Peyer's patch (tissue), 4 donors: ENCODE measurements at regions not wholly inside any gene's neighbourhood (a gene's known extent, or its start where the extent isn't known, plus 50 kb on each side); places are given as distances from the start of the nearest gene placed in this dataset.

Source experiments
- DNase-seq, 3 donors: peaks; one replicate each; pipeline ENCODE4 v3.0.0-alpha.2; 2017 to 2019
- H3K27ac ChIP-seq, 4 donors: fragments of 200-600 bp; sonication (generic); one replicate each; pipeline ENCODE4 v1.5.1; 2016 to 2019
- H3K27me3 ChIP-seq, 2 donors: fragments of 200-600 bp; sonication (generic); one replicate each; pipeline ENCODE4 v1.5.1; 2019
- H3K36me3 ChIP-seq, 3 donors: fragments of 200-600 bp; sonication (generic); one replicate each; pipeline ENCODE4 v1.5.1; 2016 to 2019
- H3K4me1 ChIP-seq, 4 donors: fragments of 200-600 bp; sonication (generic); one replicate each; pipeline ENCODE4 v1.5.1; 2016 to 2019
- H3K4me3 ChIP-seq, 4 donors: fragments of 200-600 bp; sonication (generic); 1 replicate in 3 of 4; 2 replicates in 1 of 4; pipeline ENCODE4 v1.5.1; 2016 to 2019; ENCODE audit warnings: mild to moderate bottlenecking in 1 of 4
- H3K9me3 ChIP-seq, 4 donors: fragments of 200-600 bp; sonication (generic); one replicate each; pipeline ENCODE4 v1.5.1; 2016 to 2019; ENCODE audit warnings: mild to moderate bottlenecking in 1 of 4
- POLR2A ChIP-seq, 2 donors: fragments of 450-650 bp; IDR thresholded peaks; one replicate each; pipeline ENCODE4 v1.5.1; 2017; ENCODE audit warnings: antibody characterized with exemption in 2 of 2, mild to moderate bottlenecking in 2 of 2, moderate library complexity in 2 of 2
- TF ChIP-seq, protein P1 (sequence below), 6 experiments: fragments of 450-650 bp in 4 of 6; fragments of 200-600 bp in 2 of 6; sonication (generic) in 1 of 6; IDR thresholded peaks; one replicate each; pipeline ENCODE4 v1.5.1; 2017 to 2019; ENCODE audit warnings: antibody characterized with exemption in 6 of 6, mild to moderate bottlenecking in 3 of 6, moderate library complexity in 1 of 6

DNA sequence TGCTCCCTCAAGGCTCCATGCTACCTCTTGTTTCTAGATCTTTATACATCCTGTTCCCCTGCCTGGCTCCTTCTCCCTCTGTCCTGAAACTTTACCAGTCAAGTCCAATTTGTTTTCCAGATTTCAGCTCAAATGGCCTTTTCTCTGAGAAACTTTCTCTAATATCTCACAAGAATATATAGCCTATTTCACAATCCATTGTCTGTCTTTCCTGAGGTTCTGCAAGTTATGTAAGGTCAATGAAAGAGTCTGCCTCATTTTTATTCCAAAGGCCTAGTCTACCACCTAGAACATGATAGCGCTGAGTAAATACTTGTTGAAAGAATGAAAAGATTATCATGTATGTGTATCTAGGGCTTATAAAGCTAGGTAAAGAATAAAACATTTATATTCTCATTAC, 348.8 kb downstream of the SPRY2 start:
- no peak for TF ChIP-seq POLR2A (IDR thresholded peaks at IDR 0.05)
- TF ChIP-seq, protein P1, sequence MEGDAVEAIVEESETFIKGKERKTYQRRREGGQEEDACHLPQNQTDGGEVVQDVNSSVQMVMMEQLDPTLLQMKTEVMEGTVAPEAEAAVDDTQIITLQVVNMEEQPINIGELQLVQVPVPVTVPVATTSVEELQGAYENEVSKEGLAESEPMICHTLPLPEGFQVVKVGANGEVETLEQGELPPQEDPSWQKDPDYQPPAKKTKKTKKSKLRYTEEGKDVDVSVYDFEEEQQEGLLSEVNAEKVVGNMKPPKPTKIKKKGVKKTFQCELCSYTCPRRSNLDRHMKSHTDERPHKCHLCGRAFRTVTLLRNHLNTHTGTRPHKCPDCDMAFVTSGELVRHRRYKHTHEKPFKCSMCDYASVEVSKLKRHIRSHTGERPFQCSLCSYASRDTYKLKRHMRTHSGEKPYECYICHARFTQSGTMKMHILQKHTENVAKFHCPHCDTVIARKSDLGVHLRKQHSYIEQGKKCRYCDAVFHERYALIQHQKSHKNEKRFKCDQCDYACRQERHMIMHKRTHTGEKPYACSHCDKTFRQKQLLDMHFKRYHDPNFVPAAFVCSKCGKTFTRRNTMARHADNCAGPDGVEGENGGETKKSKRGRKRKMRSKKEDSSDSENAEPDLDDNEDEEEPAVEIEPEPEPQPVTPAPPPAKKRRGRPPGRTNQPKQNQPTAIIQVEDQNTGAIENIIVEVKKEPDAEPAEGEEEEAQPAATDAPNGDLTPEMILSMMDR (IDR thresholded peaks at IDR 0.05) = no peak

DNA sequence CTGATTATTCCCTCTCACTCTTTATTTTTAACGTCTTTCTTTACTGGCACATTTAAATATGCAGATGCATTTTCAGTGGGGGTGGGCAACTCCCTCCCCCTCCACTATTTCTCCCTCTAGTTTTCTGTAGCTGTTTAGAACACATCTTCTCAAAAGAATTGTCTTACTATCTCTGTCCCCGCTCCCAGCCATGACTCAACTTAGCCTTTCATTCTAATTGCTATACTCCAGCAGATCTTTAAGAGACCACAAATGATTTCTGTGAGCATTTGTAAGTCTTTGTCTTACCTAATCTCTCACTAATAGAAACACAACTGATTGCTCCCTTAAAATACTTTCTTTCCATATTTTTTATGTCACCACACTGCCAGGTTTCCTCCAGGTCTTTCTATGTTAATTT, 350.9 kb downstream of the SPRY2 start:
- DNase-seq = no peak
- no peaks in the 10 kb centered on the region for H3K36me3 ChIP-seq
- no peaks in the 10 kb centered on the region for H3K9me3 ChIP-seq
- no peaks in the 10 kb centered on the region for H3K27me3 ChIP-seq
- H3K4me1 ChIP-seq = no peaks in the 10 kb centered on the region
- TF ChIP-seq POLR2A (IDR thresholded peaks at IDR 0.05) = no peak
- TF ChIP-seq, protein P1 (IDR thresholded peaks at IDR 0.05) = no peak
- H3K4me3 ChIP-seq = no peak overlapping the region
- H3K27ac ChIP-seq = no peak overlapping the region

More for the DNA sequence above, 348.8 kb downstream of the SPRY2 start:
- no peaks in the 10 kb centered on the region for H3K9me3 ChIP-seq
- no peak overlapping the region for H3K4me3 ChIP-seq
- H3K27ac ChIP-seq = no peak overlapping the region
- H3K36me3 ChIP-seq = no peaks in the 10 kb centered on the region
- no peaks in the 10 kb centered on the region for H3K4me1 ChIP-seq
- no peaks in the 10 kb centered on the region for H3K27me3 ChIP-seq
- no peak for DNase-seq

DNA sequence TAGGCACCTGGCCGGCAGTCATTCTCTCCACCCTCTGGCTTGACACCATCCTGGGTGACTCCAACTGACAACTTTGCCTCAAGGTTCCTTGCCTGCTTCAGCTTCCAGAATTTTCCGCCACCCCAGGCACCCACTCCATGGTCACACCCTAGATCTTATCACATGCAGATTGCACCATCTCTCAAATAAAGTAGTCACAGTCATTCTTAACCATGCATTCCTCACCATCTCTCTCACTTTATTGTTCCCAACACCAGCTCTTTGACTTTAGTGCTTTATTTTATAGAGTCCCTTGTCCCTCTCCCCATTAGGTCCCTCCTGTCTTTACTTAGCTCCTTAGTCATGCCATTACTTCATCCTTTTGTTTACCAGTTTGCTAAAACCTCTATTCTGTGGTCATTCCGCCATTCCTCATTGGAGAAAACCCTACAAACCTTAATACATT, 351.7 kb downstream of the SPRY2 start:
- Histone ChIP-seq H3K4me3 (no peak overlapping the region), H3K9me3 (no peaks in the 10 kb centered on the region), H3K27me3 (no peaks in the 10 kb centered on the region), H3K36me3 (no peaks in the 10 kb centered on the region), H3K27ac (peak overlapping the region in 1 of 4 donors; percentile 30), H3K4me1 (no peaks in the 10 kb centered on the region)
- TF ChIP-seq, protein P1 (IDR thresholded peaks at IDR 0.05) = no peak
- TF ChIP-seq POLR2A (IDR thresholded peaks at IDR 0.05) = no peak
- DNase-seq = peak in 1 of 3 donors; percentile 48

DNA sequence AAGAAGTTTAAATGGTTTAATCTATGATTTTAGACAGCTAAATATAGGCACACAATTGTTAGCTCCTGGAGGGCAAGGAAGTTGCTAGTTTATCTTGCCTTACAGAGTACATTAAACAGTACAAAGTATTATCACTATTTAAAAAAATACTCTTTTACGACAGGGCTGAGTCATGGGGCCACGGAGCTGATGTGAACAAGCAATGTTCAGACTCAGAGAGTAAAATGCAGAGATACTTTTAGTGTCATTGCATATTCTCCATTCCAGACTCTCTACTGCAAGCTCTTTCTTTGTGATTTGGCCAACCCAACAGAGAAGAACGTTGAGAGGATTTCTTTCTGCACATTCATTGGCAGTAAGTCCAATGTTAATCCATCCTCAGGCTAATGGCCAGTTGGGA, 352.4 kb downstream of the SPRY2 start:
- peak in 2 of 3 donors; percentile 53 to 74 for DNase-seq
- Histone ChIP-seq H3K4me1 (no peaks in the 10 kb centered on the region), H3K27me3 (no peaks in the 10 kb centered on the region), H3K27ac (peak overlapping the region in 2 of 4 donors; percentile 34 to 60), H3K4me3 (no peak overlapping the region), H3K9me3 (no peaks in the 10 kb centered on the region), H3K36me3 (no peaks in the 10 kb centered on the region)
- TF ChIP-seq, protein P1 (IDR thresholded peaks at IDR 0.05) = no peak
- no peak for TF ChIP-seq POLR2A (IDR thresholded peaks at IDR 0.05)

DNA sequence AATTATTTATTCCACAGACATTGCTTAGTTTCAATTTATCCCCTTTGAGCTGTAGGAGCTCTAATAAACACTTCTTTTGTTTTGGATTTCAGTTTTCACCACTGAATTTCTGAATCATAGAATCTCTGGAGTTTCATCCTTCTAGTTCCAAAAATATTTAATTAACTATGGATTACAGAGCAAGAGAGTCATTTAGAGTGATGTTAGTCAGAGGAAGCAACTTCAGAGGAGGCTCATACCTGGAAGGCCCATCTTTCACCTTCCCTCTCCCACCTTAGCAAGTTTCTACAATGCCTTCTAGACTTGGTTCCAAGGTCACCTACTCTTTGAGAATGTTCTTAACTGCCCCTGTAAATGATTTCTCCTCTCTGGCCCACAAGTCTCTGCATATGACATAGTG, 353.2 kb downstream of the SPRY2 start:
- H3K9me3 ChIP-seq = no peaks in the 10 kb centered on the region
- H3K36me3 ChIP-seq = no peaks in the 10 kb centered on the region
- no peaks in the 10 kb centered on the region for H3K4me1 ChIP-seq
- no peak overlapping the region for H3K4me3 ChIP-seq
- no peaks in the 10 kb centered on the region for H3K27me3 ChIP-seq
- no peak for TF ChIP-seq POLR2A (IDR thresholded peaks at IDR 0.05)
- TF ChIP-seq, protein P1 (IDR thresholded peaks at IDR 0.05) = no peak
- DNase-seq = no peak
- H3K27ac ChIP-seq = peak overlapping the region in 2 of 4 donors; percentile 34 to 60

DNA sequence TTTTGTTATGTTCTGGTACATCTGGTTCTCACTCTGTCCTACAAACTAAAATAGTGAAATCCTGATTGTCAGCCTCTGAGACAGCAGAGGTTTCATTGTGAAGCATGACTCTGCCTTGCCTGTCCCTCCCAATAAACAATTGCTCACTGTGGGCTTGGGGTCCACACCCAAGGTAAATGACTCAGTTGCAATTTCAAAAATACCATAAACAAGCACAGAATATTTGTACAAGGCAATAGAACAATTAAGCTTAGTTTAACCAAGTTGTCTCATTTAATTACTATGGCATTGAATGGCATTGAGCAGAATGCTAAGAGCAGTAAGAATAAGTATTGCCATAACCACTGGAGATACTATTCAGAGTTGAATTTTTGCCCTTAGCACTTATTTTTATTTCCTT, 353.6 kb downstream of the SPRY2 start:
- Histone ChIP-seq H3K9me3 (no peaks in the 10 kb centered on the region), H3K4me3 (no peak overlapping the region), H3K4me1 (no peaks in the 10 kb centered on the region), H3K27ac (no peak overlapping the region), H3K36me3 (no peaks in the 10 kb centered on the region), H3K27me3 (no peaks in the 10 kb centered on the region)
- DNase-seq = no peak
- TF ChIP-seq, protein P1 (IDR thresholded peaks at IDR 0.05) = no peak
